ENCODE measurements at regions not wholly inside any gene's neighbourhood (a gene's known extent, or its start where the extent isn't known, plus 50 kb on each side); places are given as distances from the start of the nearest gene placed in this dataset.

DNA sequence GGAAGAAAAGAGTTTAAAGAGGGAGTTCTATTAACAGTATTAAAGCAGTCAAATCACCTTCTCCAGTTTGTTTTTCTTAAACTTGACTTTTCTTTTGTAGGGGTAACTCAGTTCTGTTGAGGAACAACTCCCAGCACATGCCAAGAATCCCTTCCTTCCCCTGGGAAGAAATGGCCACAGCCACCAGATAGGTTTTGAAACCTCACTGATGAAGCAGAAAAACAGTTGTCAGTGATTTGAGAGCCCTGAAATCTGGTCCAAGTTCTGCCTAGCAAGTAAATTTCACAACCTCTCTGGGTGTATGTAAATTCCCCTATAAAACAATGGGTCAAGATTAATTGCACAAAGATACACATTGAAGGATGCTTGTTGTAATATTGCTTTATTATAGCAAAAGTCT lies 167.1 kb downstream of the DHX15 start:
- no peak for DNase-seq

DNA sequence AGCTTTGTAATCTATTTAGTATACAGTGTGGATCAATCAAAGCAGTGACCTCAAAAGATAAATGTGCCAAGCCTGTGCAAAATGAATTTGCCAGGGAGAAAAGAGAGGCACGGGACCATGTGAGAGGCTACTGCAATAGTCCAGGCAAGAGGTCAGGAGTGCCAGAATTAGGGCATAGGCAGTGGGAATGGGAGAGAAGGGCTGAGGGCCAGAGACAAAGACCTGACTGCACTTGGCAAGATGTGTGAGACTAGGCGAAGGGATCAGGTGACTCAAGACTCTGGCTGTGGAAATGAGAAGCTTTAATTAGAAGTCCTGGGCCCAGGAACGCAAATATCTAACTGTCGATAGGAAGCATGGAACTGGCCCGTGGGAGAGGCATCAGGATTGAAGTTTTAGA lies 168.1 kb downstream of the DHX15 start:
- no peak for DNase-seq

DNA sequence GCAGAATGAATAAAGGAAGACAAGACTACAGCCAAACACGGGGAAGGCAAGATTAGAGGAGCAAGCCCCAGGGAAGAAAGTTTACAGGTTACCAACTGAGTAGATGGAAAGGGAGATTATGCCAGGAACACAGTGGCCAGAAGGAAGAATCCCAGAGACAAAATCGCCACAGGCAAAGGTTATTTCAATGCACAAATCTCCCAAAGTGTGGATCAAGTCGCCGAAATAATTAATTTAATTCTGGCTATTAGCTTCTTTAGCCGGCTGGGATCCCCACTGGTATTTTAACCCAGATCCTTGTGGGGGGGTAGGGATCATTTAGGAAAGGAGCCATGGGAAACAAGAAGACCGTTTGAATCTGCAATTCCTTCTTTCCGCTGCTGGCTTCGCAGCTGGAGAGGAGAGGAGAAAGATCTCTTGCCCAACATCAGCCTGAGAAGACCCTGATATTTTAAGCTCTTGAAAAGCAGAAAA lies 171.0 kb downstream of the DHX15 start:
- DNase-seq = no peak

DNA sequence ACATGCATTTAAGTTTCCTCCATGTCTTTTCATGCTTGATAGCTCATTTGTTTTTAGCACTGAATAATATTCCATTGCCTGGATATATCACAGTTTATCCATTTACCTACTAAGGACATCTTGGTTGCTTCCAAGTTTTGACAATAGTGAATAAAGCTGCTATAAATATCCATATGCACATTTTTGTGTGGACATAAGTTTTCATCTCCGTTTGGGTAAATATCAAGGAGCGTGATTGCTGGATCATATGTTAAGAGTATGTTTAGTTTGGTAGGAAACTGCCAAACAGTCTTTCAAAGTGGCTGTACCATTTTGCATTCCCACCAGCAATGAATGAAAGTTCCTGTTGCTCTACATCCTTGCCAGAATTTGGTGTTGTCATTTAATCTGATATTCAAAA lies 172.5 kb downstream of the DHX15 start:
- DNase-seq = no peak

DNA sequence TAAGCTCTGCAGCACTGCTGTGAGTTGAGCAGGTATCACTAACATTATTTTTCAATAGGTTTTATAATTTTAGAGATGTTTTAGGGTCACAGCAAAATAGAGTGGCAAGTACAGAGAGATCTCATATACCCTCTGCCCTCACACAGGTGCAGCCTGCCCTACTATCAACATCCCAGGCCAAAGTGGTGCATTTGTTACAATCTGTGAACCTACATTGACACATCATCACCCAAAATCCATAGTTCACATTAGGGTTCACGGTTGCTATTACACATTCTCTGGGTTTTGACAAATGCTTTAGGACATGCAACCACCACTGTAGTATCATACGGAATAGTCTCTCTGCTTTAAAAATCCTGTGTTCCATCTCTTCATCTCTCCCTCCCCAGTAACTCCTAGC lies 173.1 kb downstream of the DHX15 start:
- DNase-seq = no peak

DNA sequence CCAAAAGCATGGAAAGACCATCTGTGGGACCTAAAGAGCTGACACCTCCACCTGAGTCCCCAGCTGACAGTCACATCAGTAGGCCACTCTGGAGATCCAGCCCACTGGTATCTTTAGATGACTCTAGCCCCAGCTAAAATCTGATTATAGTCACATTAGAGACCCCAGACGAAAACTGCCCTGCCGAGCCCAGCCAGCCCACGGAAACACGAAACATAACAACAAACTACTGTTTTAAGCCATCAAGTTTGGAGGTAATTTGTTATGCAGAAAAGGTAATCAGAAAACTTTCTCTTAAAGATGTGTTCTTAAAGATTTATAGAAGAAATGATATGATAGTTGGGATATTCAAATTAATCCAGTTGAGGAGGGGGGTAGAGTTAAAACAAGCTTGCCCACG lies 175.7 kb downstream of the DHX15 start:
- no peak for DNase-seq

DNA sequence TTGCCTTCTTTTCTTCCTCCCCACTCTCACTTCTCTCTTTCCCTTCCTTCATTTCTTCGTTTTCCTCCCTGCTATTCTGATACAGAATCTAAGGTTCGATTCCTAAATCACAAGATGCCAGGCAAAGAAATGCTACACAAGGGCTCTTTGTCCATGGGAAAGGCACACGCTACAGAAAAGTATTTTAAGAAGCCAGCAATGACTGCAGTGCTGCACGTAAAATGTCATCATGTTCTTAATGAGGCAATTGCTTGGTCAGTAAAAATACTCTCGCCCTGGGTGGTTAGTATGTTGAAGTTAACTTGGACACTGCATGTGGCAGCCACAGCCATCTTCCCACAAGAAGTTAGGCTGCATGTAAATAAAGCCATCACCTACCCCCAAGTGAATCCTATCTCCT lies 178.4 kb downstream of the DHX15 start:
- DNase-seq = no peak

DNA sequence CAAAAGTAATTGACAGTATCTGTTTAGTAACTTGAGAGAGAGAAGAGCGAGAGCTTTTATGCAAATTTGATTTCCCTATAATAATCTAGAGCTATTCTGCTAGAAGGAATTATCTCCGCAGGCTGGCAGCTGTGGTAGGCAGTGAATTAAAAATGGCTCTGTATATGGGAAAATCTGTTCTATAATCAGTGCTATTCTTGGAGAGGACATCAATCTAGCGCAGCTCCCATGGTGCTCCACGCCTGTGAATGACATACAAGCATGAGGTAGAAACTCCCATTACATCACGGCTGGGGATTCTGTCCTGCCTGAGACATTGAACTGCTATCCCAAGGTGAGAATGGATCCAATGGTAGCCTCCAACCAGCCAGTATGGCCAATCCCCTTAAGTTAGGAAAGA lies 179.0 kb downstream of the DHX15 start:
- DNase-seq = no peak

DNA sequence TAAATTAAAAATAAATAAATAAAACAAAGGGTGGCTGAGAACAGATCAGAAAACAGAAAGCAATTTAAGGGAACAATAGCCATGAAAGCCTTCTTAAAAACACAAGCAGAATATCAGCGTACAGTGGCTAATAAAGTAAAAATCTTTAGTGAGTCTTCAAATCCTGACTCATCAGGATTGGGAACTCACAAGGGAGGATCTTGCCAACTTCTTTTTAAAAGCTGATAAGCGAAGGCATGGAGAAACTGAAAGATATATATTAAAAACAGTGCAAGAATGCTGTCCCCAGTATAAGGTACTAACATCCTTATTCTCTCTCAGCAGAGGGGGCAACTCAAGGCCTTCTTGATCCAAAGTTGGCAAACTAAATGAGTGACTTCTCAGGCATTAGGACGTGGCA lies 180.1 kb downstream of the DHX15 start:
- DNase-seq = no peak

DNA sequence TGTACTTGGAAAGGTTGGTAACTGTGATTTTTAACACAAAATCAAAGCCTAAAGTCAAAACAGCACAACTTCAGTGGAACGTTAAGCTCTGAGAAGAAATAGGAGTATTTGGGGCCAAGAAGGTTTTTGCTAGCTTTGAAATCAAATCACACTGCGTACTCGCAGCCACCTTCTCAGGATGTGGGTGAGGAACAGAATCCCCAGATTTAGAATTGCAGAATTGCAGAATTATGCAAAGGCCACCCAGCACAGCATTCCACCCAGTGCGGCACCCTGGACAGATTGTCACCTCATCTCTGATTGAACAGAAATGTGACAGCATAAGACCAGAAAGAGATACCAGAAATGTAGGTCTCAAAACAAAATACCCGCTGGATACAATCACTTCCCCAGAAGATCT lies 181.1 kb downstream of the DHX15 start:
- DNase-seq = no peak

DNA sequence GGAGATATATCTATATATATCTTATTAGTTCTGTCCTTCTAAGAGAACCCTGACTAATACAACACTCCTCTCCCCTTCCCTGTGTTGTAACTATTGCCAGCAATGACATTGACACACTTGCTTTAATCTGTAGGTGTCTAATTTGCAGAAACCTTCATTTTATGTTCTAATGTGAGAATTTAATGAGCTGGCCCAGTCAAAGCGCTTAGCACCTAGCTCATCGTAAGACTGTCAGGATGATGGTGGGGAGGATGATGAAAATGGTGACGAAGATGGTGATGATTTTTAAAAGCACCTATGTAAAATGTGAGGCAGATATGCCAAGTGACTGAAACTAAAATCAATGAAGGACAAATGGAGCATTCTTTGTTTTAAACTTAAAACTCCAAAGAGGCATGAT lies 183.8 kb downstream of the DHX15 start:
- DNase-seq = no peak

DNA sequence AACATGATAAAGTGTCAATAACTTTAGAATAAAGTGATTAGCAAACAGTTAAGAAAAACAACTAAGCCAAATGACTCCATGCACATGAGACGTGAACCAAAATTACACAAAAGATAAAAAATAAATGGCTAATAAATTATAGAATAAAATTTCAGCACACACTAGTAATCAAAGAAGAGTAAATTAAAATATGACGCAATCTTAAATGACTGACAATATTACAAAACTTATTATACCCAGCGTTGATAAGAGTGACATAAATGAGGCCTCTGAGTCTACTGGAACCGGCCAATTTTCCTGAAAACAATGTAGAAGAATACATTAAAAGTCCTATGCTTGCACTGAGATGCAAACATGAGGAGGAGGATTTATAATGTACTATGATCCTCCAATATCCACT lies 187.4 kb downstream of the DHX15 start:
- DNase-seq = no peak

DNA sequence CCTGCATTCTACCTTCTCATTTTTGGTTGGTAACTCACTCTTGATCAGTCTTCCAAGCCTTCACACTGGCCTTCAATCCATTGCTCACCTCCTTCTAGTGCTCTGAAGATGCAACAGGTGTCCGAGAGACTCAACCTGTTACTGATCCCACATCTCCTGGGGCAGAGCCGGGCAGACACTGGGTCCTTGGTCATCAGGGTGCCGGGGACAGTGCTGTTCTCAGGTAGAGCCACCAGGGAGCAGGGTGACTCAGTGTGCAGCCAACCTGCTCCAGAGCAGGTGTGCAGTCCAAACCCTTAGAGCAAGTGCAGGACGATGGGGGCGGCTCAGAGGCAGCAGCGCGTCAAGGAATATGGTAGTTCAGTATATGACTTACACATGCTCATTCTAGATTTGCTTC lies 188.4 kb downstream of the DHX15 start:
- DNase-seq = no peak

DNA sequence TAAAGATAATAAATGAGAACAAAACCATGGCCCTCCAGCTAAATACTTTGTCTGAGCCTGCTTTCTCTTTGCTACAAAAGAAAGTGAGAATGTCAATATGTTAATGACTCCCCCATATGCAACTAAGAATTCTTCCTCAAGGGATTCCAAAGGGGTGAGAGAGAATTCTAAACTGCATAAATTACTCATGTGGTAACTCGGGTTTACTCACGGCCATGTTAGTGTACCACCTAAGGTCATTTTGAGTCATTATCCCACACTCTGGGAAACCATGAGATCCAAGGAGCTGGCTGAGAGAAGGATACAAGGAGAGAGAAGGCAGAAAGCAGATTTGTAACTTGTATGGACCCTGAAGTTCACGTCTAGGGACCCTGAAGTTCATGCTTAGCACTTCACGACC lies 190.3 kb downstream of the DHX15 start:
- DNase-seq = no peak

DNA sequence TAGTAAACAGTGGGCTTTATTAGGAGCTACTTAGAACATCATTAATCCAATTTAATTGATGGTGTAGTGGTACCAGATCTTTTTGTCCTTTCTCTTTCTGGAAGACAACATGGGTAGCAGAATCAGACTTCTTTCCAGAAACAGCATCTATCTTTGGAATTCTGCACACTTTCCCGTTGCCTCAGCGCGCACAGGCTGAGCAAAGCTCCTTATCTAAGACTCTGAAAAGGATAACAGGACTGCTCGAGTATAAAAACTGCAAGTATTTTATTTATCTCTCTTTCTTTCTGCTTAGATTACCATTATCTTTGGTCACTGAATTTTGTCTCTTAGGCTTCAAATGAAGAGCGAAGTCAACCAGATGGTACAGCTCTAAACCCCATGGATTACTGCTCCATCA lies 191.7 kb downstream of the DHX15 start:
- DNase-seq = no peak

DNA sequence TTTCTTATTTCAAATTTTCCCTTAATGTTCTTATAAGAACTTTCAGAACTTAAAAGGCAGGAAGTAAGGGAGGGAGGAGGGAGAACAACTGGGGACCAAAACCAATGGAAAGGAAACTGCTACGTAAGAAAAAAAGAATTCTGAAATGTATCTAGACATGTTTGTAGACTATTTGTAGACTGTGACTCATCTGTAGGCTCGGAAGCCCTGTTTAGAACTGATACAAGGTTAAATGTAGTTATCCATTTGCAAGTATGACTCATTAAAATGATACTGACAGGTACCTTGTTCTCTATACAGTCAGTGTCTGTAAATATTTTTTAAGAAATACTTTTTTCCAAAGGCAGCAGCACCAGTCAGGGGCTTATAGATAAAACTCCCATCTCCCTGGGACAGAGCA lies 202.0 kb downstream of the DHX15 start:
- no peak for DNase-seq

DNA sequence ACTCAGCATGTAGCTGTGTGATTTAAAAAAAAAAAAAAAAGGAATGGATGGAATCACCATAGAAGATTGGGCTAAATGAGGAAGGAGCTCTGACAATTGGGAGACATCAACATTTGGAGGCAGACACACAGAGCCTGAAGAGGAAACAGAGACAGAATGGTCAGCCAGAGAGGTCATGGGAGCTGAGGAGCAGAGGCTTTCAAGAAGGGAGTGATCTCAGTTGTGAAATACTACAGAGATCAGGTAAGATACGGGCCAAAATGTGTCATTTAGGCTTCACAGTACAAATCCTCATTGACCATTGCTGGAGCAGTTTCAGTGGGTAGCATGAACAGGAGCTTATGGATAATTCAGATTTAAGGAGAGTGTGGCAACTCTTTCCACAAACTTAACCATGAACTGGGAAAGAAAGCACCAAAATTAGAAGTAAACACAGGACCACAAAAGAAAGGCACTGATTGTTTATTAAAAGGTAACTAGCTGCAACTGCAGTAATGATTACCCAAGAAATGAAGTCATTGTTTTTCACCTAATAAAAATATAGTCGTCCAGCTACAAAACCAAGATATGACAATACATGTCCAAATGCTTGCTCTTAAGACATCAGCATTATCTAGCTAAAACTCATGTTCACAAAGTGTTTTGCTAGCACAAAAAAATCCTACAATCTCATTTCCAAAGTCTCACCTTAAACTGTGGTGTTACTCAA lies 203.2 kb downstream of the DHX15 start:
- DNase-seq = no peak

DNA sequence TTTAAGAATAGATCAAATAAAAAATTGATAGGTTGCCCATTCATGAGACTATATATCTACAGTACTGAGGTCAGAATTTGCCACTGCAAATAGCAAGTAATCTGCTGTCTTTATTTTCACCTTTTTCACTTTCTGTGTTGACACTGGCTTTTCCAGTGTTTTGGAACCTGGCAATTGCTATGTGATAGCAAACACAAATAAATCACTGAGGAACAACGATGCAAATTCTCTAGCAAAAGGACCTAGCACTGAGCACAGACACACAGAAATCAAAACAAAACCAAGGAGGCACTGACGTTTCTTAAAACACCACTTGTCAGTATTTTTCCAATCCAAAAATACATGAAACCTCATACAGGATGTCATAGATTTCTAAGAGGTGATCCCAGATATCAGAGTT lies 210.7 kb downstream of the DHX15 start:
- no peak for DNase-seq

DNA sequence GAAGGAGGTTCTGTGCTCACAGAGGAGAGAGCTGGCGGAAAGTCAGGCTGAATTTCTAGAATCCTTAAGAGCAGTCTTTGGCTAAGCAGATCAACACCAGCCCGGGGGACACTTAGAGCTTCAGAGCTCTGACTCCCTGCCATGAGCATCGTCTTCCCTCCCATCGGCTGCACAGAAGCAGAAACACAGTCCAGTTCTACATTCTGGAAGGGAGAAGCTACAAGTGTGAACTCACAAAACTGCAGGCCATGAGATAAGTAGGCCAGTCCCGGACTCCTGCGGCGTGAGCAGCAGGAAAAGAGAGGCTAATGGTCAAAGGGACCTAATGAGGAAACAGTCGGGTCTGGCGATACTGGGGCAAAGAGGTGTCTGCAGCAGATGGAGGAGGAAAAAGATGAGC lies 211.5 kb downstream of the DHX15 start:
- DNase-seq = no peak

DNA sequence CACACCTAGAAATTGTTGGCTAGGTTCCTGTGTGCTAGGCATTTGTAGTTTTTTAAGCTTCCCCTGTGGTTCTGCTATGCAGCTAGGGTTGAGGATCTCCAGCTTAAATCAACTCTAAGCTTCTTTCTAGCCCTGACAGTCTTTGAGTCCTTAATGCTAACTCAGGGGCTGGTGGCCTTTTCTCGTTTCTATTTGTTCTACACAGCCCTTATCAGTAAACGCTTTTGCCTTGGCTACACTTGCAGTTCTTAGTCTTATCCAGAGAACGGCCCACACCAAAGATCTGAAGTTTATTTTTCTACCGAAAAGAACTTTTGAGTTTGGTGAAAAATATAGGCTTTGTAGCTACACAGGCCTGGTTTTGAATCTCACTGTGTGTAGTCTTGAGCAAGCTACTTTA lies 212.0 kb downstream of the DHX15 start:
- no peak for DNase-seq

DNA sequence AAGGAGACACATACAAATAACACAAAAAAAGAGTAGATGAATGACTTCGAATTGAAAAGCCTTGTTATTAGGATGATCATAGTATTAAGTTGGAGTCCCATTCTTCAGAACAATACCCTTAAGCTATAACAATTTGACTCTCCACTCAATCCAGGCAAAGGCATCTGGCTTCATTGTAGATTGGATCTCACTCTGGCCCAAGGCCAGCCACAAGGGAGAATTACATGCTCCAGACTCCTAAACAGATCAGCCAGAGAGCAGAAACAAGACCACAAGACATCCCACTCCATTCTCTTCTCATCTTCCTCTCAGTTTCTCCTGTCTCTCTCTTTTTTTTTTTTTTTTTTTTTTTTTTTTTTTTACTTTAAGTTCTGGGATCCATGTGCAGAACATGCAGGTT lies 213.9 kb downstream of the DHX15 start:
- no peak for DNase-seq

DNA sequence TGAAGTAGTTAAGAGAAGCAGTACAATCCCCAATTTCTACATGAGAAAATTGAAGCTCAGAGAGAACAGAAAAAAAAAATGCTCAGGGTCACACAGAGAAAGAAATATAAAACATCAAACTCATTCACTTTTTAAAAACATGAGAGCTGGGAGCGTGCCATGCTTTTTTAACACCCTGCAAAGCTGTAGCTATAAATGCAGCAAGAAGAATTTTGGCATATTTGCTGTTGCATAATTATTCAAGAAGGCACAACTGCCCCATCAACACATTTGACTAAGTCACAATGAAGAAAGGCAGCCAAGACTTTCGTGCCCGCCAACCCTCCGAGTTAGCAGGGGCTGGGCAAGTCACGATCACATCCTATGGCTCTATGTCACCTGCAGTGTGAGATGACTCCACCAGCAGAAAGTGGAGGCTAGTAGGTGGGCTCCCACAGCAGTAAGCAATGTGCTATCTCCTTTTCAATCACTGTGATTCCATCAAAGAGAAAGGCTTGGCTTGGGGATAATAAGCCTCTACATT lies 214.8 kb downstream of the DHX15 start:
- DNase-seq = no peak

DNA sequence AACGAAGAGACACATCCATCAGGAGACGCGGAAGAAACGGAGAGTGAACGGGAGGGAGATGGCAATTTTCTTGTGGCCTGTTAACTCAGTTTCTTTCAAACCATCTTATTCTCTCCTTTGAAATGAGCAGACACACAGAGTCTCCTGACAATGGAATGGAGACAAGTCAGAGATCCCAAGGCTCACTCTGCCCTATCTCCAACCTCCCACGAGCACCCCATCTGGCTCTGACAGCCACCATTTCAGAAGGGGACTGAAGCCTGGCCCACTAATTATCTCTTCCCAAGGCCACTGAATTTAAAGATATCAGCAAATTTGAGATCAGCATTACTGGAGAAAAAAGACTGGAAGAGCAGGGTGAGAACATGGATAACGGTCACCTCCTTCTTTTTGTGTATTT lies 215.6 kb downstream of the DHX15 start:
- no peak for DNase-seq

DNA sequence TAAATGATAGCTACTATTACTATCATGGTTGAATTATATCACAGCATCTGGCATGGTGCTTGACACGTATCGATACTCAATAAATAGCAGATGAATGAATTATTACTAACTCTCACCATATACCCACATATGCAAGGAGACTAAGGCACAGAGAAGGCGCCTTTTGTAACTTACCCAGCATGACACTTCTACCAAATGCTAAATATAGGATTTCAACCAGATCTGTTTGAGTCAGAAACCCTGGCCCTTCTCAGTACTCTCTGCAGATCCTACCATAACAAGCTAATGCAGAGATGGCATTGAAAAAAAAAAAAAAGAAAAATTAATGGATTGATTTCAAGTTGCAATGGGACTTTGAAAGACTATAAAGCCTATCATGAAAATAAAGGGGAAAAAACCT lies 219.5 kb downstream of the DHX15 start:
- no peak for DNase-seq

DNA sequence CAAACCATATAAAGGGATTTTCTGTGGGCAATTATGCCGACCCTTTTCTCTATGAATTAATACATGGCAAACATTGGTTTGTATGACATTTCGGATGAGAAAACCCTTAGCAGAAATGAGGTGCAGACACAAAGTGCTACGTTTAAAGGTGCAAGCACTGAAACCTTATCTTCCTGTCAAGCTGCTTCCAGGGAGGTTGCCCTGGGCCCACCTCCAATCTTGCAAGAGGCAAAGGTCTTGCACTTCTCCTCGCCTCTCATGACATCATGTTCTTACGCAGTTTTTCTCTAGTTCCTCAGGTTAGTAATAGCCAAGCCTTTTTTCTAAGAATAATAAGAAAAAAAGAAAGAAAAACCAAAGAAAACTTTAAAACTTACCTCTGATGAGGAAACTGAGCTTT lies 220.1 kb downstream of the DHX15 start:
- no peak for DNase-seq
